HEK293T (cell line): ENCODE measurements at regions not wholly inside any gene's neighbourhood (a gene's known extent, or its start where the extent isn't known, plus 50 kb on each side); places are given as distances from the start of the nearest gene placed in this dataset.

Source experiments
- BHLHE40 ChIP-seq: fragments of 450-650 bp; IDR thresholded peaks from 2 replicates; pipeline ENCODE4 v1.6.1; 2016; ENCODE audit warnings: mild to moderate bottlenecking, moderate library complexity, borderline replicate concordance
- FOXA1 ChIP-seq: fragments of 450-650 bp; IDR thresholded peaks from 2 replicates; pipeline ENCODE4 v1.6.1; 2016; ENCODE audit warnings: mild to moderate bottlenecking
- FOXK2 ChIP-seq: fragments of 450-650 bp; IDR thresholded peaks from 2 replicates; pipeline ENCODE4 v1.6.1; 2016; ENCODE audit warnings: mild to moderate bottlenecking
- FOXM1 ChIP-seq: fragments of 450-650 bp; IDR thresholded peaks from 2 replicates; pipeline ENCODE4 v1.6.1; 2017; ENCODE audit warnings: mild to moderate bottlenecking, borderline replicate concordance
- HDGF ChIP-seq: fragments of 450-650 bp; IDR thresholded peaks from 2 replicates; pipeline ENCODE4 v1.6.1; 2017; ENCODE audit warnings: antibody characterized with exemption, borderline replicate concordance
- L3MBTL2 ChIP-seq: fragments of 450-650 bp; conservative IDR thresholded peaks from 2 replicates; pipeline ENCODE4 v1.6.1; 2016; ENCODE audit warnings: mild to moderate bottlenecking
- NFRKB ChIP-seq: fragments of 450-650 bp; IDR thresholded peaks from 2 replicates; pipeline ENCODE4 v1.6.1; 2016; ENCODE audit warnings: mild to moderate bottlenecking, moderate library complexity
- PKNOX1 ChIP-seq: fragments of 450-650 bp; IDR thresholded peaks from 2 replicates; pipeline ENCODE4 v1.6.1; 2016
- SP1 ChIP-seq: fragments of 450-650 bp; IDR thresholded peaks from 2 replicates; pipeline ENCODE4 v1.6.1; 2017
- SUZ12 ChIP-seq: fragments of 450-650 bp; IDR thresholded peaks from 2 replicates; pipeline ENCODE4 v1.6.1; 2016; ENCODE audit warnings: mild to moderate bottlenecking
- TARDBP ChIP-seq: fragments of 450-650 bp; IDR thresholded peaks from 2 replicates; pipeline ENCODE4 v1.6.1; 2016
- ZNF384 ChIP-seq: fragments of 450-650 bp; IDR thresholded peaks from 2 replicates; pipeline ENCODE4 v1.6.1; 2016

- TF ChIP-seq FOXA1 (no peak), FOXM1 (no peak), L3MBTL2 (no peak), BHLHE40 (no peak), FOXK2 (no peak), HDGF (no peak), NFRKB (no peak), TARDBP (no peak), PKNOX1 (no peak), SUZ12 (no peak), SP1 (no peak), ZNF384 (no peak)
These were observed 193.9 kb upstream of the CITED2 start for GRCh38 chr6:139568151-139568955.
